IMR-90 (cell line): ENCODE measurements at regions not wholly inside any gene's neighbourhood (a gene's known extent, or its start where the extent isn't known, plus 50 kb on each side); places are given as distances from the start of the nearest gene placed in this dataset.

Experiments used
- BHLHE40 ChIP-seq: fragments of 150-350 bp; IDR thresholded peaks from 2 replicates; pipeline ENCODE4 v1.6.1; 2016; ENCODE audit warnings: mild to moderate bottlenecking, low read depth, low read length
- CEBPB ChIP-seq: IDR thresholded peaks from 2 replicates; pipeline ENCODE4 v1.6.1; 2012; ENCODE audit warnings: low read depth, low read length, improper control_type of control experiment
- CHD1 ChIP-seq: IDR thresholded peaks from 2 replicates; pipeline ENCODE4 v1.6.1; 2012; ENCODE audit warnings: low read depth, low read length, improper control_type of control experiment
- MAFK ChIP-seq: IDR thresholded peaks from 2 replicates; pipeline ENCODE4 v1.6.1; 2012; ENCODE audit warnings: low read depth, low read length, improper control_type of control experiment
- MXI1 ChIP-seq: IDR thresholded peaks from 2 replicates; pipeline ENCODE4 v1.6.1; 2012; ENCODE audit warnings: low read depth, mild to moderate bottlenecking, low read length, moderate library complexity, borderline replicate concordance
- NFE2L2 ChIP-seq: fragments of 150-350 bp; IDR thresholded peaks from 2 replicates; pipeline ENCODE4 v1.6.1; 2016; ENCODE audit warnings: low read depth, mild to moderate bottlenecking, low read length
- POLR2A ChIP-seq: IDR thresholded peaks from 2 replicates; pipeline ENCODE4 v1.6.1; 2012; ENCODE audit warnings: mild to moderate bottlenecking, low read depth, low read length
- RAD21 ChIP-seq: IDR thresholded peaks from 2 replicates; pipeline ENCODE4 v1.6.1; 2012; ENCODE audit warnings: low read length, improper control_type of control experiment
- RCOR1 ChIP-seq: IDR thresholded peaks from 2 replicates; pipeline ENCODE4 v1.6.1; 2012; ENCODE audit warnings: mild to moderate bottlenecking, low read length, improper control_type of control experiment; ENCODE audit not compliant: insufficient replicate concordance
- SMC3 ChIP-seq: fragments of 150-350 bp; IDR thresholded peaks from 2 replicates; pipeline ENCODE4 v1.6.1; 2016; ENCODE audit warnings: low read depth, mild to moderate bottlenecking, antibody characterized with exemption, low read length, moderate library complexity
- TF ChIP-seq, protein P1 (sequence below): conservative IDR thresholded peaks from 2 replicates; pipeline ENCODE4 v1.5.1; 2012; ENCODE audit warnings: mild to moderate bottlenecking, low read depth, low read length, improper control_type of control experiment
- TF ChIP-seq, protein P2 (sequence below): fragments of 150-350 bp; IDR thresholded peaks from 2 replicates; pipeline ENCODE4 v1.6.1; 2016; ENCODE audit warnings: low read depth, mild to moderate bottlenecking, low read length, moderate library complexity, borderline replicate concordance

DNA sequence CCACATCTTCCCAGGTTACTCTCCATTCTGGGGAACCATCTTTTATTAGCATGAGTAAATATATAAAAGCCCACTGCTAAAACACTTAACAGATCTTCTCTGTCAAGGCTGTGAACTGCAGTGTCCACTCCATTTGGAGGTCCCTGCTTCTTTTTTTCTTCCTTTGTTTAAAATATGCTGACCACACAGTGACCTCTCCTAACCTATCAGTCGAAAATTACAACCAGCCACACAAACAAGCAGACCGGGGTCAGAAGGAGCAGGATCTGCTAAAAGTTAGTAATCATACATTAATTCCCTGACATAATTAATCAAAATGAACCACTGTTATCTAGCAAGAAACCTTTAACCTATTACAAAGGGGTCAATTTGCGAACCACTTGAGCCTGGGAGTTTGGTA lies 427.9 kb upstream of the NR2F2 start:
- TF ChIP-seq, protein P1, sequence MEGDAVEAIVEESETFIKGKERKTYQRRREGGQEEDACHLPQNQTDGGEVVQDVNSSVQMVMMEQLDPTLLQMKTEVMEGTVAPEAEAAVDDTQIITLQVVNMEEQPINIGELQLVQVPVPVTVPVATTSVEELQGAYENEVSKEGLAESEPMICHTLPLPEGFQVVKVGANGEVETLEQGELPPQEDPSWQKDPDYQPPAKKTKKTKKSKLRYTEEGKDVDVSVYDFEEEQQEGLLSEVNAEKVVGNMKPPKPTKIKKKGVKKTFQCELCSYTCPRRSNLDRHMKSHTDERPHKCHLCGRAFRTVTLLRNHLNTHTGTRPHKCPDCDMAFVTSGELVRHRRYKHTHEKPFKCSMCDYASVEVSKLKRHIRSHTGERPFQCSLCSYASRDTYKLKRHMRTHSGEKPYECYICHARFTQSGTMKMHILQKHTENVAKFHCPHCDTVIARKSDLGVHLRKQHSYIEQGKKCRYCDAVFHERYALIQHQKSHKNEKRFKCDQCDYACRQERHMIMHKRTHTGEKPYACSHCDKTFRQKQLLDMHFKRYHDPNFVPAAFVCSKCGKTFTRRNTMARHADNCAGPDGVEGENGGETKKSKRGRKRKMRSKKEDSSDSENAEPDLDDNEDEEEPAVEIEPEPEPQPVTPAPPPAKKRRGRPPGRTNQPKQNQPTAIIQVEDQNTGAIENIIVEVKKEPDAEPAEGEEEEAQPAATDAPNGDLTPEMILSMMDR: no peak
- no peak for TF ChIP-seq BHLHE40
- TF ChIP-seq MAFK: no peak
- no peak for TF ChIP-seq NFE2L2
- TF ChIP-seq SMC3: no peak
- TF ChIP-seq CEBPB: no peak
- no peak for TF ChIP-seq POLR2A
- no peak for TF ChIP-seq CHD1
- no peak for TF ChIP-seq RCOR1
- no peak for TF ChIP-seq MXI1
- TF ChIP-seq, protein P2, sequence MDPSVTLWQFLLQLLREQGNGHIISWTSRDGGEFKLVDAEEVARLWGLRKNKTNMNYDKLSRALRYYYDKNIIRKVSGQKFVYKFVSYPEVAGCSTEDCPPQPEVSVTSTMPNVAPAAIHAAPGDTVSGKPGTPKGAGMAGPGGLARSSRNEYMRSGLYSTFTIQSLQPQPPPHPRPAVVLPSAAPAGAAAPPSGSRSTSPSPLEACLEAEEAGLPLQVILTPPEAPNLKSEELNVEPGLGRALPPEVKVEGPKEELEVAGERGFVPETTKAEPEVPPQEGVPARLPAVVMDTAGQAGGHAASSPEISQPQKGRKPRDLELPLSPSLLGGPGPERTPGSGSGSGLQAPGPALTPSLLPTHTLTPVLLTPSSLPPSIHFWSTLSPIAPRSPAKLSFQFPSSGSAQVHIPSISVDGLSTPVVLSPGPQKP: no peak
- no peak for TF ChIP-seq RAD21
